H9 (cell line): ENCODE measurements at regions not wholly inside any gene's neighbourhood (a gene's known extent, or its start where the extent isn't known, plus 50 kb on each side); places are given as distances from the start of the nearest gene placed in this dataset.

Experiments used
- DNase-seq: peaks from one replicate; pipeline ENCODE4 v3.0.0-alpha.2; 2017
- H2AFZ ChIP-seq: one replicate; pipeline ENCODE4 v1.6.1; 2013; ENCODE audit warnings: mild to moderate bottlenecking, low read length, control low read depth, moderate library complexity
- H2AK5ac ChIP-seq: 2 replicates; pipeline ENCODE4 v1.6.1; 2013; ENCODE audit warnings: low read length, control low read depth, mixed read lengths; ENCODE audit not compliant: insufficient read length
- H2BK120ac ChIP-seq: one replicate; pipeline ENCODE4 v1.6.1; 2013; ENCODE audit warnings: low read depth, mild to moderate bottlenecking, low read length, control low read depth, inconsistent platforms; ENCODE audit not compliant: poor library complexity, severe bottlenecking
- H2BK12ac ChIP-seq: 2 replicates; pipeline ENCODE4 v1.6.1; 2013; ENCODE audit warnings: low read length, control low read depth, mixed read lengths, low read depth; ENCODE audit not compliant: insufficient read length
- H2BK15ac ChIP-seq: 2 replicates; pipeline ENCODE4 v1.6.1; 2013; ENCODE audit warnings: low read depth, low read length, control low read depth
- H2BK20ac ChIP-seq: one replicate; pipeline ENCODE4 v1.6.1; 2013; ENCODE audit warnings: low read depth, mild to moderate bottlenecking, low read length, control low read depth, inconsistent platforms; ENCODE audit not compliant: poor library complexity, severe bottlenecking
- H2BK5ac ChIP-seq: 2 replicates; pipeline ENCODE4 v1.6.1; 2013; ENCODE audit warnings: low read length, control low read depth, mixed read lengths; ENCODE audit not compliant: insufficient read length
- H3K14ac ChIP-seq: 2 replicates; pipeline ENCODE4 v1.6.1; 2013; ENCODE audit warnings: low read length, control low read depth; ENCODE audit not compliant: insufficient read depth
- H3K18ac ChIP-seq: 2 replicates; pipeline ENCODE4 v1.6.1; 2013; ENCODE audit warnings: low read depth, mild to moderate bottlenecking, mixed read lengths, low read length, control low read depth; ENCODE audit not compliant: insufficient read length
- H3K23ac ChIP-seq: 2 replicates; pipeline ENCODE4 v1.6.1; 2013; ENCODE audit warnings: low read length, control low read depth, mixed read lengths, low read depth; ENCODE audit not compliant: insufficient read length
- H3K23me2 ChIP-seq: 2 replicates; pipeline ENCODE4 v1.6.1; 2013; ENCODE audit warnings: low read depth, mild to moderate bottlenecking, mixed read lengths, low read length, control low read depth; ENCODE audit not compliant: insufficient read length, poor library complexity, severe bottlenecking
- H3K27ac ChIP-seq: 2 replicates; pipeline ENCODE4 v1.5.1; 2013; ENCODE audit warnings: low read length, control low read depth, mixed read lengths, low read depth; ENCODE audit not compliant: insufficient read length
- H3K27me3 ChIP-seq: 2 replicates; pipeline ENCODE4 v1.6.1; 2013; ENCODE audit warnings: low read length, control low read depth, inconsistent platforms; ENCODE audit not compliant: insufficient read depth
- H3K4ac ChIP-seq: 2 replicates; pipeline ENCODE4 v1.6.1; 2013; ENCODE audit warnings: low read depth, mild to moderate bottlenecking, control low read depth, inconsistent platforms, low read length, moderate library complexity
- H3K4me1 ChIP-seq: 2 replicates; pipeline ENCODE4 v1.6.1; 2013; ENCODE audit warnings: low read length, control low read depth, inconsistent platforms; ENCODE audit not compliant: insufficient read depth
- H3K4me2 ChIP-seq: 2 replicates; pipeline ENCODE4 v1.6.1; 2013; ENCODE audit warnings: low read length, control low read depth, mixed read lengths; ENCODE audit not compliant: insufficient read length, insufficient read depth
- H3K56ac ChIP-seq: 2 replicates; pipeline ENCODE4 v1.6.1; 2013; ENCODE audit warnings: low read depth, mild to moderate bottlenecking, mixed read lengths, low read length, control low read depth; ENCODE audit not compliant: insufficient read length
- H3K79me1 ChIP-seq: 2 replicates; pipeline ENCODE4 v1.6.1; 2013; ENCODE audit warnings: low read depth, mild to moderate bottlenecking, moderate library complexity, low read length, control low read depth, inconsistent platforms; ENCODE audit not compliant: insufficient read depth, poor library complexity, severe bottlenecking
- H3K79me2 ChIP-seq: 2 replicates; pipeline ENCODE4 v1.6.1; 2013; ENCODE audit warnings: low read length, control low read depth, inconsistent platforms; ENCODE audit not compliant: insufficient read depth
- H3K9ac ChIP-seq: 2 replicates; pipeline ENCODE4 v1.6.1; 2013; ENCODE audit warnings: low read length, control low read depth, mixed read lengths; ENCODE audit not compliant: insufficient read length; ENCODE audit errors: extremely low read depth
- H3K9me3 ChIP-seq: one replicate; pipeline ENCODE4 v1.6.1; 2013; ENCODE audit warnings: low read depth, low read length, inconsistent platforms; ENCODE audit not compliant: control insufficient read depth
- H3T11ph ChIP-seq: one replicate; pipeline ENCODE4 v1.6.1; 2013; ENCODE audit warnings: mild to moderate bottlenecking, low read length, control low read depth, inconsistent platforms
- H4K20me1 ChIP-seq: one replicate; pipeline ENCODE4 v1.6.1; 2013; ENCODE audit not compliant: control insufficient read depth, insufficient read length, insufficient read depth
- H4K5ac ChIP-seq: 2 replicates; pipeline ENCODE4 v1.6.1; 2013; ENCODE audit warnings: low read depth, mild to moderate bottlenecking, mixed read lengths, low read length, control low read depth; ENCODE audit not compliant: insufficient read length
- H4K8ac ChIP-seq: replicated peaks from 2 replicates; pipeline ENCODE4 v1.6.1; 2013; ENCODE audit warnings: low read length, control low read depth, mixed read lengths, low read depth; ENCODE audit not compliant: insufficient read length
- H4K91ac ChIP-seq: 2 replicates; pipeline ENCODE4 v1.6.1; 2013; ENCODE audit warnings: low read depth, mild to moderate bottlenecking, moderate library complexity, mixed read lengths, low read length, control low read depth; ENCODE audit not compliant: insufficient read length
- H3K27ac Mint-ChIP-seq, 3 experiments: 2 replicates in 2 of 3; 3 replicates in 1 of 3; pipeline ENCODE4 v1.8.0; 2020 to 2021; ENCODE audit warnings: mixed read lengths in 3 of 3, mild to moderate bottlenecking in 1 of 3, moderate library complexity in 1 of 3
- H3K27me3 Mint-ChIP-seq: 2 replicates; pipeline ENCODE4 v1.8.0; 2021; ENCODE audit warnings: low read depth, mild to moderate bottlenecking, moderate library complexity, mixed read lengths
- H3K36me3 Mint-ChIP-seq, 3 experiments: 2 replicates in 2 of 3; 3 replicates in 1 of 3; pipeline ENCODE4 v1.8.0; 2020 to 2021; ENCODE audit warnings: low read depth in 3 of 3, mixed read lengths in 3 of 3; ENCODE audit not compliant: insufficient read depth in 1 of 3
- H3K4me1 Mint-ChIP-seq, 2 experiments: 2 replicates each; pipeline ENCODE4 v1.8.0; 2020; ENCODE audit warnings: mixed read lengths in 2 of 2
- H3K4me3 Mint-ChIP-seq, 2 experiments: 2 replicates in 1 of 2; 3 replicates in 1 of 2; pipeline ENCODE4 v1.8.0; 2020 to 2021; ENCODE audit warnings: mild to moderate bottlenecking in 2 of 2, mixed read lengths in 2 of 2, moderate library complexity in 1 of 2
- H3K9me3 Mint-ChIP-seq, 2 experiments: 2 replicates in 1 of 2; 3 replicates in 1 of 2; pipeline ENCODE4 v1.8.0; 2020; ENCODE audit warnings: mild to moderate bottlenecking in 2 of 2, mixed read lengths in 2 of 2, moderate library complexity in 1 of 2
- CTCF ChIP-seq: fragments of 200-600 bp; sonication (generic); conservative IDR thresholded peaks from 3 replicates; pipeline ENCODE4 v1.8.0; 2021; ENCODE audit warnings: antibody characterized with exemption, mild to moderate bottlenecking
- WGBS: extraction: QIAGEN DNeasy Blood & Tissue Kit; methylation state at CpG from one replicate; pipeline ENCODE4 v1.1.7; 2013; ENCODE audit warnings: missing lambda C conversion rate, low lambda C conversion rate, mixed read lengths; ENCODE audit not compliant: insufficient read length; ENCODE audit errors: extremely low coverage; 5-methylcytosine and 5-hydroxymethylcytosine counted together

- no peak overlapping the region for H3T11ph ChIP-seq
- no peaks in the 10 kb centered on the region for H3K9me3 ChIP-seq
- no peak overlapping the region for H3K23ac ChIP-seq
- no peak overlapping the region for H2BK5ac ChIP-seq
- H3K4ac ChIP-seq, result no peak overlapping the region
- H4K91ac ChIP-seq, result no peak overlapping the region
- no peaks in the 10 kb centered on the region for H3K79me2 ChIP-seq
- H2BK12ac ChIP-seq, result no peak overlapping the region
- H4K5ac ChIP-seq, result no peak overlapping the region
- no peak overlapping the region for H2AFZ ChIP-seq
- H3K36me3 Mint-ChIP-seq, result no peaks in the 10 kb centered on the region
- H3K9me3 Mint-ChIP-seq, result no peaks in the 10 kb centered on the region
- H3K27ac Mint-ChIP-seq, result no peak overlapping the region
- H3K4me3 Mint-ChIP-seq, result no peak overlapping the region
- no peaks in the 10 kb centered on the region for H4K20me1 ChIP-seq
- TF ChIP-seq CTCF, result no peak
- no peak overlapping the region for H3K14ac ChIP-seq
- H3K18ac ChIP-seq, result no peak overlapping the region
- no peak overlapping the region for H4K8ac ChIP-seq
- no peak overlapping the region for H2BK120ac ChIP-seq
- DNase-seq, result no peak
- H3K4me2 ChIP-seq, result no peak overlapping the region
- no peak overlapping the region for H3K9ac ChIP-seq
- H2BK15ac ChIP-seq, result no peak overlapping the region
- H2BK20ac ChIP-seq, result no peak overlapping the region
- WGBS, result no CpG with 5 or more reads among the region's 4 CpGs
- no peak overlapping the region for H3K27ac ChIP-seq
- no peaks in the 10 kb centered on the region for H3K79me1 ChIP-seq
- H2AK5ac ChIP-seq, result no peak overlapping the region
- no peaks in the 10 kb centered on the region for H3K27me3 ChIP-seq
- no peaks in the 10 kb centered on the region for H3K23me2 ChIP-seq
- H3K27me3 Mint-ChIP-seq, result peaks cover 2% of the 10 kb centered on the region
- no peak overlapping the region for H3K56ac ChIP-seq
- H3K4me1 ChIP-seq, result no peaks in the 10 kb centered on the region; the same call in 1 of the 2 replicates
- peaks cover 6 to 10% of the 10 kb centered on the region in 2 experiments for H3K4me1 Mint-ChIP-seq
These were observed 1082.2 kb upstream of the DDX18 start for GRCh38 chr2:116732322-116732721.
